IMR-90 (cell line): ENCODE measurements at regions not wholly inside any gene's neighbourhood (a gene's known extent, or its start where the extent isn't known, plus 50 kb on each side); places are given as distances from the start of the nearest gene placed in this dataset.

Experiments
- ATAC-seq: fragments of 200-7000 bp; cut with Tn5 transposase; 2 replicates; pipeline ENCODE4 v1.9.1; 2020; ENCODE audit warnings: low read depth, mild to moderate bottlenecking, moderate library complexity
- BruUV-seq: library from RNA; stranded (reverse); fragments of 400-500 nt; replicated peaks from 2 replicates; lab custom pipeline; 2021; lab: Mats Ljungman, UMichigan
- CTCF ChIA-PET: fragments of 300-600 bp; formaldehyde crosslinking; extraction: SDS; loops from one replicate; lab custom pipeline; 2021; ENCODE audit warnings: antibody characterized with exemption; lab: Yijun Ruan, JAX
- POLR2A ChIA-PET: fragments of 300-600 bp; sonication (Branson Sonifier 250); formaldehyde crosslinking; loops from one replicate; lab custom pipeline; 2022; ENCODE audit warnings: antibody characterized with exemption; ENCODE audit not compliant: unreplicated experiment; lab: Charles Lee
- DNase-seq: peaks from one replicate; pipeline ENCODE4 v3.0.0; 2013
- H2AFZ ChIP-seq: replicated peaks from 2 replicates; pipeline ENCODE3; 2013; ENCODE audit warnings: low read length, mild to moderate bottlenecking; ENCODE audit not compliant: poor library complexity
- H2AK5ac ChIP-seq: 2 replicates; pipeline ENCODE4 v1.6.1; 2013; ENCODE audit warnings: low read depth, low read length, inconsistent platforms
- H2AK9ac ChIP-seq: replicated peaks from 2 replicates; pipeline ENCODE3; 2013; ENCODE audit warnings: mild to moderate bottlenecking, low read depth, low read length, moderate library complexity; ENCODE audit not compliant: poor library complexity
- H2BK120ac ChIP-seq: 2 replicates; pipeline ENCODE4 v1.6.1; 2013; ENCODE audit warnings: low read depth, low read length, inconsistent platforms
- H2BK15ac ChIP-seq: 3 replicates; pipeline ENCODE4 v1.6.1; 2013; ENCODE audit warnings: low read depth, low read length, inconsistent platforms
- H2BK20ac ChIP-seq: 2 replicates; pipeline ENCODE4 v1.6.1; 2013; ENCODE audit warnings: low read depth, mild to moderate bottlenecking, inconsistent platforms, low read length, moderate library complexity
- H2BK5ac ChIP-seq: 2 replicates; pipeline ENCODE4 v1.6.1; 2013; ENCODE audit warnings: mild to moderate bottlenecking, low read depth, low read length, inconsistent platforms; ENCODE audit not compliant: poor library complexity, severe bottlenecking
- H3K14ac ChIP-seq: replicated peaks from 2 replicates; pipeline ENCODE4 v1.6.1; 2013; ENCODE audit warnings: low read depth, low read length, inconsistent platforms
- H3K18ac ChIP-seq: 2 replicates; pipeline ENCODE4 v1.6.1; 2013; ENCODE audit warnings: low read depth, low read length, control low read depth
- H3K23ac ChIP-seq: 2 replicates; pipeline ENCODE4 v1.6.1; 2013; ENCODE audit warnings: low read depth, low read length, inconsistent platforms
- H3K27ac ChIP-seq: 2 replicates; pipeline ENCODE4 v1.5.1; 2013; ENCODE audit warnings: mild to moderate bottlenecking, control low read depth, low read length; ENCODE audit not compliant: insufficient read depth
- H3K27me3 ChIP-seq: 2 replicates; pipeline ENCODE4 v1.6.1; 2013; ENCODE audit warnings: low read length; ENCODE audit not compliant: control insufficient read depth, insufficient read depth
- H3K36me3 ChIP-seq: 2 replicates; pipeline ENCODE4 v1.6.1; 2013; ENCODE audit warnings: low read length, mixed read lengths; ENCODE audit not compliant: control insufficient read depth, insufficient read depth
- H3K4ac ChIP-seq: 2 replicates; pipeline ENCODE4 v1.6.1; 2013; ENCODE audit warnings: low read depth, low read length, inconsistent platforms
- H3K4me1 ChIP-seq: 2 replicates; pipeline ENCODE4 v1.6.1; 2013; ENCODE audit warnings: low read length, mixed read lengths; ENCODE audit not compliant: control insufficient read depth, insufficient read depth
- H3K4me2 ChIP-seq: 2 replicates; pipeline ENCODE4 v1.6.1; 2013; ENCODE audit warnings: low read depth, mild to moderate bottlenecking, control low read depth, low read length, moderate library complexity
- H3K4me3 ChIP-seq: 2 replicates; pipeline ENCODE4 v1.5.1; 2013; ENCODE audit warnings: low read depth, mild to moderate bottlenecking, control low read depth, low read length, moderate library complexity; ENCODE audit not compliant: insufficient read depth
- H3K56ac ChIP-seq: 2 replicates; pipeline ENCODE4 v1.6.1; 2013; ENCODE audit warnings: low read length, inconsistent platforms; ENCODE audit not compliant: insufficient read depth; ENCODE audit errors: extremely low read depth
- H3K79me1 ChIP-seq, 2 experiments: 2 replicates each; pipeline ENCODE4 v1.6.1; 2013; ENCODE audit warnings: low read length in 2 of 2, inconsistent platforms in 1 of 2, low read depth in 1 of 2
- H3K9ac ChIP-seq: 2 replicates; pipeline ENCODE4 v1.6.1; 2013; ENCODE audit warnings: low read depth, low read length, control low read depth
- H3K9me1 ChIP-seq: 2 replicates; pipeline ENCODE4 v1.6.1; 2013; ENCODE audit warnings: low read length, inconsistent platforms; ENCODE audit not compliant: insufficient read depth
- H3K9me3 ChIP-seq: 2 replicates; pipeline ENCODE4 v1.6.1; 2013; ENCODE audit warnings: low read length; ENCODE audit not compliant: control insufficient read depth, insufficient read depth
- H4K20me1 ChIP-seq: 2 replicates; pipeline ENCODE4 v1.6.1; 2013; ENCODE audit warnings: low read length, inconsistent platforms; ENCODE audit not compliant: insufficient read depth
- H4K5ac ChIP-seq: 2 replicates; pipeline ENCODE4 v1.6.1; 2013; ENCODE audit warnings: mild to moderate bottlenecking, low read depth, low read length, control low read depth
- H4K8ac ChIP-seq, 2 experiments: 2 replicates each; pipeline ENCODE4 v1.6.1; 2013; ENCODE audit warnings: low read depth in 2 of 2, low read length in 2 of 2, control low read depth in 1 of 2, inconsistent platforms in 1 of 2
- H4K91ac ChIP-seq: 2 replicates; pipeline ENCODE4 v1.6.1; 2013; ENCODE audit warnings: low read depth, low read length, inconsistent platforms; ENCODE audit not compliant: insufficient read depth
- BHLHE40 ChIP-seq: fragments of 150-350 bp; IDR thresholded peaks from 2 replicates; pipeline ENCODE4 v1.6.1; 2016; ENCODE audit warnings: mild to moderate bottlenecking, low read depth, low read length
- CEBPB ChIP-seq: IDR thresholded peaks from 2 replicates; pipeline ENCODE4 v1.6.1; 2012; ENCODE audit warnings: low read depth, low read length, improper control_type of control experiment
- CHD1 ChIP-seq: IDR thresholded peaks from 2 replicates; pipeline ENCODE4 v1.6.1; 2012; ENCODE audit warnings: low read depth, low read length, improper control_type of control experiment
- CTCF ChIP-seq: conservative IDR thresholded peaks from 2 replicates; pipeline ENCODE4 v1.5.1; 2012; ENCODE audit warnings: mild to moderate bottlenecking, low read depth, low read length, improper control_type of control experiment
- ELK1 ChIP-seq: fragments of 150-350 bp; IDR thresholded peaks from 2 replicates; pipeline ENCODE4 v1.6.1; 2016; ENCODE audit warnings: low read depth, mild to moderate bottlenecking, low read length, moderate library complexity, borderline replicate concordance
- FOS ChIP-seq: fragments of 150-350 bp; IDR thresholded peaks from 2 replicates; pipeline ENCODE4 v1.6.1; 2016; ENCODE audit warnings: low read depth, low read length
- MAFK ChIP-seq: IDR thresholded peaks from 2 replicates; pipeline ENCODE4 v1.6.1; 2012; ENCODE audit warnings: low read depth, low read length, improper control_type of control experiment
- MAZ ChIP-seq: IDR thresholded peaks from 2 replicates; pipeline ENCODE4 v1.6.1; 2012; ENCODE audit warnings: low read depth, mild to moderate bottlenecking, low read length, improper control_type of control experiment, moderate library complexity, borderline replicate concordance
- MXI1 ChIP-seq: IDR thresholded peaks from 2 replicates; pipeline ENCODE4 v1.6.1; 2012; ENCODE audit warnings: low read depth, mild to moderate bottlenecking, low read length, moderate library complexity, borderline replicate concordance
- NFE2L2 ChIP-seq: fragments of 150-350 bp; IDR thresholded peaks from 2 replicates; pipeline ENCODE4 v1.6.1; 2016; ENCODE audit warnings: low read depth, mild to moderate bottlenecking, low read length
- POLR2A ChIP-seq: IDR thresholded peaks from 2 replicates; pipeline ENCODE4 v1.6.1; 2012; ENCODE audit warnings: mild to moderate bottlenecking, low read depth, low read length
- RAD21 ChIP-seq: IDR thresholded peaks from 2 replicates; pipeline ENCODE4 v1.6.1; 2012; ENCODE audit warnings: low read length, improper control_type of control experiment
- RCOR1 ChIP-seq: IDR thresholded peaks from 2 replicates; pipeline ENCODE4 v1.6.1; 2012; ENCODE audit warnings: mild to moderate bottlenecking, low read length, improper control_type of control experiment; ENCODE audit not compliant: insufficient replicate concordance
- RFX5 ChIP-seq: IDR thresholded peaks from 2 replicates; pipeline ENCODE4 v1.8.0; 2012; ENCODE audit warnings: low read depth, mild to moderate bottlenecking, low read length, moderate library complexity
- SMC3 ChIP-seq: fragments of 150-350 bp; IDR thresholded peaks from 2 replicates; pipeline ENCODE4 v1.6.1; 2016; ENCODE audit warnings: low read depth, mild to moderate bottlenecking, antibody characterized with exemption, low read length, moderate library complexity
- USF2 ChIP-seq: fragments of 150-350 bp; IDR thresholded peaks from 2 replicates; pipeline ENCODE4 v1.6.1; 2017; ENCODE audit warnings: mild to moderate bottlenecking, antibody characterized with exemption, low read length, low read depth
- WGBS, 2 experiments: methylation state at CpG; one replicate each; pipeline versions ENCODE4 v1.1.5 to v1.1.7; 2013; ENCODE audit warnings: missing lambda C conversion rate in 2 of 2; ENCODE audit not compliant: insufficient read length in 1 of 2; ENCODE audit errors: extremely low coverage in 2 of 2; 5-methylcytosine and 5-hydroxymethylcytosine counted together
- dilution Hi-C: fragments of 300-500 bp; cut with HindIII; formaldehyde crosslinking; loops from one replicate; pipeline ENCODE4 v1.14.3; 2018; ENCODE audit warnings: low sequenced_read_pairs; ENCODE audit not compliant: unreplicated experiment
- in situ Hi-C: fragments of 300-500 bp; cut with MboI; formaldehyde crosslinking; loops from 3 replicates; pipeline ENCODE4 v1.14.3; 2019; ENCODE audit warnings: low sequenced_read_pairs, inconsistent platforms, mixed read lengths
- intact Hi-C: fragments of 100-400 bp; cut with micrococcal nuclease; formaldehyde crosslinking; loops from 2 replicates; pipeline ENCODE4 v1.10.0; 2022

- Histone ChIP-seq H3K4ac (no peak overlapping the region), H3K4me2 (no peak overlapping the region), H3K9me3 (peaks cover 5% of the 10 kb centered on the region; the same call in 1 of the 2 replicates), H3K9ac (no peak overlapping the region), H2BK20ac (no peak overlapping the region), H2AK9ac (no peak overlapping the region), H4K91ac (no peak overlapping the region), H4K8ac (no peak overlapping the region), H3K14ac (no peak overlapping the region), H4K5ac (no peak overlapping the region), H2BK120ac (no peak overlapping the region), H3K79me1 (no peaks in the 10 kb centered on the region), H3K36me3 (no peaks in the 10 kb centered on the region), H3K23ac (no peak overlapping the region), H2BK15ac (no peak overlapping the region), H4K20me1 (no peaks in the 10 kb centered on the region), H3K9me1 (no peaks in the 10 kb centered on the region), H3K27me3 (no peaks in the 10 kb centered on the region), H2AFZ (no peak overlapping the region), H3K4me1 (no peaks in the 10 kb centered on the region), H3K4me3 (no peak overlapping the region), H3K27ac (no peak overlapping the region), H2AK5ac (no peak overlapping the region), H2BK5ac (no peak overlapping the region), H3K18ac (no peak overlapping the region), H3K56ac (no peak overlapping the region)
- ChIA-PET POLR2A (no interaction called here), CTCF (interaction anchor here (0.7 kb wide), 1 partner anchor 116 kb away, joined by 3 read pairs; no protein-coding TSS in a partner anchor)
- whole genome bisulfite sequencing, 2 experiments, result no CpG with 5 or more reads among the region's 3 CpGs
- DNase-seq, result no peak
- intact Hi-C loops (no loop called here), in situ Hi-C loops (no loop called here), dilution Hi-C loops (no loop called here)
- no TSS peak for BruUV-seq
- TF ChIP-seq FOS, result no peak
- TF ChIP-seq CTCF, result no peak
- no peak for TF ChIP-seq CHD1
- TF ChIP-seq MAFK, result no peak
- TF ChIP-seq CEBPB, result no peak
- no peak for TF ChIP-seq MXI1
- TF ChIP-seq SMC3, result no peak
- no peak for TF ChIP-seq RFX5
- no peak for TF ChIP-seq RCOR1
- TF ChIP-seq BHLHE40, result no peak
- TF ChIP-seq ELK1, result no peak
- TF ChIP-seq NFE2L2, result no peak
- TF ChIP-seq MAZ, result no peak
- no peak for TF ChIP-seq USF2
- TF ChIP-seq RAD21, result no peak
- TF ChIP-seq POLR2A, result no peak
- no peak for ATAC-seq
Observed at GRCh38 chr12:126519833-126520232, 1454.6 kb downstream of the AACS start.
